ENCODE measurements at regions not wholly inside any gene's neighbourhood (a gene's known extent, or its start where the extent isn't known, plus 50 kb on each side); places are given as distances from the start of the nearest gene placed in this dataset.

- TF ChIP-seq, protein P1, sequence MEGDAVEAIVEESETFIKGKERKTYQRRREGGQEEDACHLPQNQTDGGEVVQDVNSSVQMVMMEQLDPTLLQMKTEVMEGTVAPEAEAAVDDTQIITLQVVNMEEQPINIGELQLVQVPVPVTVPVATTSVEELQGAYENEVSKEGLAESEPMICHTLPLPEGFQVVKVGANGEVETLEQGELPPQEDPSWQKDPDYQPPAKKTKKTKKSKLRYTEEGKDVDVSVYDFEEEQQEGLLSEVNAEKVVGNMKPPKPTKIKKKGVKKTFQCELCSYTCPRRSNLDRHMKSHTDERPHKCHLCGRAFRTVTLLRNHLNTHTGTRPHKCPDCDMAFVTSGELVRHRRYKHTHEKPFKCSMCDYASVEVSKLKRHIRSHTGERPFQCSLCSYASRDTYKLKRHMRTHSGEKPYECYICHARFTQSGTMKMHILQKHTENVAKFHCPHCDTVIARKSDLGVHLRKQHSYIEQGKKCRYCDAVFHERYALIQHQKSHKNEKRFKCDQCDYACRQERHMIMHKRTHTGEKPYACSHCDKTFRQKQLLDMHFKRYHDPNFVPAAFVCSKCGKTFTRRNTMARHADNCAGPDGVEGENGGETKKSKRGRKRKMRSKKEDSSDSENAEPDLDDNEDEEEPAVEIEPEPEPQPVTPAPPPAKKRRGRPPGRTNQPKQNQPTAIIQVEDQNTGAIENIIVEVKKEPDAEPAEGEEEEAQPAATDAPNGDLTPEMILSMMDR (IDR thresholded peaks at IDR 0.05) = no peak
- no peak for TF ChIP-seq POLR2A (IDR thresholded peaks at IDR 0.05)
These were observed 1418.4 kb downstream of the PCDH18 start for GRCh38 chr4:136113921-136114320.

All from vagina (tissue), 2 donors.